OCI-LY1 (cell line): ENCODE measurements at regions not wholly inside any gene's neighbourhood (a gene's known extent, or its start where the extent isn't known, plus 50 kb on each side); places are given as distances from the start of the nearest gene placed in this dataset.

Experiments
- CTCF ChIP-seq: fragments of 200-600 bp; sonication (generic), shearing (Covaris generic); IDR thresholded peaks from 2 replicates; pipeline ENCODE4 v1.5.1; 2017; ENCODE audit warnings: mild to moderate bottlenecking, antibody characterized with exemption, low read length, moderate library complexity, mixed read lengths
- EZH2 ChIP-seq: fragments of 200-600 bp; sonication (generic), shearing (Covaris generic); IDR thresholded peaks from 2 replicates; pipeline ENCODE4 v1.8.0; 2017; ENCODE audit warnings: borderline replicate concordance, mixed run types, mild to moderate bottlenecking, antibody characterized with exemption, low read length, moderate library complexity, mixed read lengths

GRCh38 chr16:61057635-61058034, 978.6 kb downstream of the CDH8 start:
- TF ChIP-seq EZH2 (no peak), CTCF (no peak)
